DMS114 treated with DMSO at 0.1 percent for 48 hours (cell line): ENCODE measurements at regions not wholly inside any gene's neighbourhood (a gene's known extent, or its start where the extent isn't known, plus 50 kb on each side); places are given as distances from the start of the nearest gene placed in this dataset.

Experiments used
- DNase-seq: peaks from one replicate; lab custom pipeline; 2025; ENCODE audit not compliant: unreplicated experiment; lab: John Stamatoyannopoulos, UW

DNA sequence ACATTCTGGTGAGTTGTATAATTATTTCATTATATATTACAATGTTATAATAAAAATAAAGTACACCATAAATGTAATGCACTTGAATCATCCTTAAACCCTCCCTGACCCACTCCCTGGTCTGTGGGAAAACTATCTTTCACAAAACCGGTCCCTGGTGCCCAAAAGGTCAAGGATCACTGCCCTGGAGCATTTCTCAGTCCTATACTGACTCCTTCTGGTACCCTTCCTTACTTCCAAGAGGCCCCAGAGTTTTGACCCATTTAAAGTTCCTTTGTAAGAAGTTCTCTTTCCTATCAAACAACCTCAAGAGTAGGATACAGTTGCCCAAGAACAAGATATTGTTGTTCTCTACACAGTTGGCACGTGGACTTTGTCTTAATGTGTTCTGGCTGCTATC lies 88.9 kb upstream of the TRPM3 start:
- no peak for DNase-seq

DNA sequence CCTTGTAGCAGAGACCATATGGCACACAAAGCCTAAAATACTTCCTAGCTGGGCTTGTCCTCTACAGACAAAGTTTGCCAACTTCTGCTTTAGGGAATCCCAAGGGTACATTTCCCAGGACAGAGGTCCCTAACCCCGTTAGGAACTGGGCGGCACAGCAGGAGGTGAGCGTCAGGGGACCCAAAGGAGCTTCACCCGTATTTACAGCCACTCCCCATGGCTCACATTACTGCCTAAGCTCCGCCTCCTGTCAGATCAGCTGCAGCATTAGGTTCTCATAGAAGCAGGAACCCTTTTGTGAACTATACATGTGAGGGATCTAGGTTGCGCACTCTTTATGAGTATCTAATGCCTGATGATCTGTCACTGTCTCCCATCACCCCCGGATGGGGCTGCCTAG lies 88.5 kb upstream of the TRPM3 start:
- no peak for DNase-seq

DNA sequence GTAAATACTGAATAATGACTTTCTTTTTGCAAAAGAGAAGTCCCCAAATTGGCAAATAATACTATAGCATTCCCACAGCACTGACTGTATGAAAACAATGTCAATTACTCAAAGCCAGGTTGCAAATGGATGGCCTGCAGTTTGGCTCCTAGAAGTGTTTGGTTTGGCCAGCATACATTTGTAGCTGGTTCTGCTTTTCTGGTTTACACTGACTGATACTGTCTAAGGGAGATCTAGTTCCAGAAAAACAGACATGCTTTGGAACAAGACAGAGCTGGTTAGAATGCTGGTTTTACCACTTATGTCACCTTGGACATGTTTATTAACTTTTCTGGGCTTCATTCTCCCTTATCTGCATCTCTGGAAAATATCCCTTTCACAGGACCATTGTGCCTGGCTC lies 81.5 kb upstream of the TRPM3 start:
- DNase-seq: no peak

DNA sequence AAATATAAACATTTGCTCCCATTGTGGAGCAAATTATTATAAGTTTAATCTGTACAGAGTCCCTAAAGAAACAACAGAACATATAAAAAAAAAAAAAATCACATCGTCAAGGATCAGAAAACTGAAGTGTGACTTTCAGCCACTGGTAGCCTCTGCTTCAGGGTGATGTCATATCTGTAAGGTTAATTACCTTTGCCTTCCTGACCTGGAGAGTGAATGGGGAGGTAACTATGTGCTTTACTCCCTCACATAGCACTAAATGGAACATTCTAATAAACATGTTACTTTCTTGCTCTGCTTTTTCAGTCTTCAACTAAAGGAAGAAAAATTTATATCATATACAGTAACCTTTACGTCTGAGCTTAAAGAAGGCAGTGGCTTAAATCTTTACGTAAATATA lies 70.3 kb upstream of the TRPM3 start:
- no peak for DNase-seq

DNA sequence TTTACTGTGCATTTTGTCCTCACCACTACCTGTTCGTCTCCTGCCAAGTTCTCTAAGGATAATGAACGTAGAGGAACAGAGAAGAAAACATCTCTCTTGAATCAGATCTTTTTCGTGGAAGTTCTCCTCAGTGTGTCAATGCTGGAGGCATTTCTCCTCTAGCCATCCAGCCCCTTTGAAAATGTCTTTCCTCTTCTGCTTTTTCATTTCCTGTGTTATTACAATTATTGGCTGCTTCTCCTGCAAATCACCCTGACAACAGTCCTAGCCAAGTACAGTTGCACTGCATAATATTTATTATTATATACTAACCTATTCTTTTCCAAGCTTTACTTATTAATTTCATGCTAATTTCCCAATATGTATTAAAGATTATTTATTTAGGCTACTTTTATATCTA lies 61.8 kb upstream of the TRPM3 start:
- no peak for DNase-seq

DNA sequence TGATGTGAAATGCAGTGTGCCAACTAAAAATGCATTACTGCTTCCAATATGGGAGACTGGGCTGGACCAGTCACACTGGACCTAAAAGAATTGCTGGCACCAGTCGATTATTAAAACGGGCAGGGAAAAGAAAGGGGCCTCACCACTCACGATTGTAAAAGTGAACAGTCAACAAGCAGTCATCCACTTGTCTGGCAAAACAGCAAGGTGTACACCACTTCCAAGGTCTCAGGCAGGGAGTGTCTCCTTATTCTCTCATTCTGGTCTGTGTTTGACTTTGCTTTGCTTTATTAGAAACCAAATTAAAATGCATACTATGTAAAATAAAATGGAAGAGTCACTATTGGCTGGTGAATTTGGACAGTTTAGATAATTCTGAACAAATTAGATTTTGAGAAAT lies 57.8 kb upstream of the TRPM3 start:
- DNase-seq: no peak

DNA sequence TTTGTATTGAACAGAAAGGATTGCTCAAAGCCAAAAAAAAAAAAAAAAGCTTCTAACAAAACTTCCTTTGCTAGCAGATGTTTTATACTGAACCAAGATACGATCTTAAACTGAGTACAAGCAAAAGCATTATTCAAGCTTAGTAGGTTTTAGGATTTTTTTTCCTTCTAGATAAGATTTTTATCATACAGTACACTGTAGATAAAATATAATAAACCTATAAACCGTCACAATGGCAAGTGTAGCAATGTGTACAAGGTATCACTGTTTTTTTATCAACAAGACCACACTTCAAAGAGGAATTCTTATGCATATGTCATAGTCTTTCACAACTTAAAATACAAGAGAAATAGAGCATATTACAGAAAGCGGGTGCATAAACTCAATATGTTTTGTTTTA lies 56.5 kb upstream of the TRPM3 start:
- DNase-seq: no peak

DNA sequence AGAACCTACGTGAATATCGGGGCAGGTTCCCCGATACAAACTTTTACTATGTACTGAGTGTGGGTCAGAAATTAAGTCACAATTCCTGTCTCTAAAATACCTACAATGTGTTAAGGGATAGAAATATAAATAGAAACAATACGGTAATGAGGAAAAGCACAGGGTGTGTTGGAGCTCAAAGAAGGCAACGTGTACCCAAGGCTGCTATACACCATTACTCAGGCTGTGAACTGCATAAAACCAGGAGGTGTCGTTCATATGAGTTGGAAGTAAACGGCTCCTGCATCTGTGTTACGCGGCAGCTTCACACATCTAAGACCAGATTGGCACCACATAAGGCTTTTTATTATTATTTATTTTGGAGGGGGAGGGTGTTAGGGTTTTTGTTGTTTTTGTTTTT lies 50.1 kb upstream of the TRPM3 start:
- DNase-seq: no peak
